ENCODE measurements at regions not wholly inside any gene's neighbourhood (a gene's known extent, or its start where the extent isn't known, plus 50 kb on each side); places are given as distances from the start of the nearest gene placed in this dataset.
"Not testable (repeated sequence)": the region's sequence is repeated elsewhere in the genome, so short reads cannot be mapped to it uniquely, and the experiment has no call there.

- H3K36me3 ChIP-seq (ENCODE audit: insufficient read depth, low read depth, low read length) = no peaks in the 10 kb centered on the region
Observed at GRCh38 chr2:193156480-193156879, 961.7 kb upstream of the TMEFF2 start.

GRCh38 chr2:193154076-193154475 lies 959.3 kb upstream of the TMEFF2 start:
- Histone ChIP-seq H3K36me3 (ENCODE audit: insufficient read depth, low read depth, low read length) (no peaks in the 10 kb centered on the region), H3K9me3 (ENCODE audit: insufficient read depth, low read depth, low read length) (no peaks in the 10 kb centered on the region), H3K4me1 (ENCODE audit: insufficient read depth, low read length) (no peaks in the 10 kb centered on the region), H3K27ac (ENCODE audit: low read length) (no peak overlapping the region), H3K27me3 (ENCODE audit: insufficient read depth, low read length) (no peaks in the 10 kb centered on the region), H3K4me3 (ENCODE audit: low read length) (no peak overlapping the region), H3K9ac (ENCODE audit: low read depth, low read length) (no peak overlapping the region)

More at GRCh38 chr2:193156480-193156879, 961.7 kb upstream of the TMEFF2 start:
- no peaks in the 10 kb centered on the region for H3K9me3 ChIP-seq (ENCODE audit: insufficient read depth, low read depth, low read length)
- H3K27me3 ChIP-seq (ENCODE audit: insufficient read depth, low read length) = no peaks in the 10 kb centered on the region
- H3K4me1 ChIP-seq (ENCODE audit: insufficient read depth, low read length) = no peaks in the 10 kb centered on the region
- no peak overlapping the region for H3K9ac ChIP-seq (ENCODE audit: low read depth, low read length)
- no peak overlapping the region for H3K4me3 ChIP-seq (ENCODE audit: low read length)
- H3K27ac ChIP-seq (ENCODE audit: low read length) = no peak overlapping the region

GRCh38 chr2:193153576-193153975 lies 958.8 kb upstream of the TMEFF2 start:
- Histone ChIP-seq H3K4me3 (ENCODE audit: low read length) (no peak overlapping the region), H3K36me3 (ENCODE audit: insufficient read depth, low read depth, low read length) (no peaks in the 10 kb centered on the region), H3K9me3 (ENCODE audit: insufficient read depth, low read depth, low read length) (no peaks in the 10 kb centered on the region), H3K4me1 (ENCODE audit: insufficient read depth, low read length) (no peaks in the 10 kb centered on the region), H3K27me3 (ENCODE audit: insufficient read depth, low read length) (no peaks in the 10 kb centered on the region), H3K9ac (ENCODE audit: low read depth, low read length) (no peak overlapping the region), H3K27ac (ENCODE audit: low read length) (no peak overlapping the region)

GRCh38 chr2:193142467-193142866 lies 947.7 kb upstream of the TMEFF2 start:
- H3K27ac ChIP-seq (ENCODE audit: low read length); H3K4me3 ChIP-seq (ENCODE audit: low read length); H3K27me3 ChIP-seq (ENCODE audit: insufficient read depth, low read length); H3K9ac ChIP-seq (ENCODE audit: low read depth, low read length); H3K9me3 ChIP-seq (ENCODE audit: insufficient read depth, low read depth, low read length); H3K36me3 ChIP-seq (ENCODE audit: insufficient read depth, low read depth, low read length); H3K4me1 ChIP-seq (ENCODE audit: insufficient read depth, low read length): not testable (repeated sequence)

GRCh38 chr2:193141998-193142397 lies 947.3 kb upstream of the TMEFF2 start:
- H3K4me1 ChIP-seq (ENCODE audit: insufficient read depth, low read length) = no peaks in the 10 kb centered on the region; the same call in 1 of the 2 replicates
- no peaks in the 10 kb centered on the region for H3K36me3 ChIP-seq (ENCODE audit: insufficient read depth, low read depth, low read length)
- no peak overlapping the region for H3K9ac ChIP-seq (ENCODE audit: low read depth, low read length)
- no peak overlapping the region for H3K4me3 ChIP-seq (ENCODE audit: low read length)
- no peaks in the 10 kb centered on the region for H3K27me3 ChIP-seq (ENCODE audit: insufficient read depth, low read length)
- H3K9me3 ChIP-seq (ENCODE audit: insufficient read depth, low read depth, low read length) = no peaks in the 10 kb centered on the region
- H3K27ac ChIP-seq (ENCODE audit: low read length) = no peak overlapping the region

GRCh38 chr2:193140895-193141294 lies 946.2 kb upstream of the TMEFF2 start:
- not testable (repeated sequence) for H3K27me3 ChIP-seq (ENCODE audit: insufficient read depth, low read length); H3K9me3 ChIP-seq (ENCODE audit: insufficient read depth, low read depth, low read length); H3K4me3 ChIP-seq (ENCODE audit: low read length); H3K4me1 ChIP-seq (ENCODE audit: insufficient read depth, low read length); H3K9ac ChIP-seq (ENCODE audit: low read depth, low read length); H3K27ac ChIP-seq (ENCODE audit: low read length); H3K36me3 ChIP-seq (ENCODE audit: insufficient read depth, low read depth, low read length)

- Histone ChIP-seq H3K27me3 (ENCODE audit: insufficient read depth, low read length) (no peaks in the 10 kb centered on the region), H3K4me3 (ENCODE audit: low read length) (no peak overlapping the region), H3K4me1 (ENCODE audit: insufficient read depth, low read length) (no peaks in the 10 kb centered on the region)
Observed at GRCh38 chr2:193124815-193125214, 930.1 kb upstream of the TMEFF2 start.

GRCh38 chr2:193114827-193115226 lies 920.1 kb upstream of the TMEFF2 start:
- Histone ChIP-seq H3K36me3 (ENCODE audit: insufficient read depth, low read depth, low read length) (no peaks in the 10 kb centered on the region), H3K27me3 (ENCODE audit: insufficient read depth, low read length) (no peaks in the 10 kb centered on the region), H3K9ac (ENCODE audit: low read depth, low read length) (no peak overlapping the region), H3K27ac (ENCODE audit: low read length) (no peak overlapping the region), H3K4me1 (ENCODE audit: insufficient read depth, low read length) (no peaks in the 10 kb centered on the region), H3K4me3 (ENCODE audit: low read length) (no peak overlapping the region), H3K9me3 (ENCODE audit: insufficient read depth, low read depth, low read length) (no peaks in the 10 kb centered on the region)

More at GRCh38 chr2:193124815-193125214, 930.1 kb upstream of the TMEFF2 start:
- no peaks in the 10 kb centered on the region for H3K9me3 ChIP-seq (ENCODE audit: insufficient read depth, low read depth, low read length)
- H3K9ac ChIP-seq (ENCODE audit: low read depth, low read length) = no peak overlapping the region
- no peaks in the 10 kb centered on the region for H3K36me3 ChIP-seq (ENCODE audit: insufficient read depth, low read depth, low read length)
- H3K27ac ChIP-seq (ENCODE audit: low read length) = no peak overlapping the region

- no peaks in the 10 kb centered on the region for H3K36me3 ChIP-seq (ENCODE audit: insufficient read depth, low read depth, low read length)
- no peak overlapping the region for H3K9ac ChIP-seq (ENCODE audit: low read depth, low read length)
- H3K9me3 ChIP-seq (ENCODE audit: insufficient read depth, low read depth, low read length) = no peaks in the 10 kb centered on the region
- no peaks in the 10 kb centered on the region for H3K4me1 ChIP-seq (ENCODE audit: insufficient read depth, low read length)
- no peak overlapping the region for H3K4me3 ChIP-seq (ENCODE audit: low read length)
- H3K27me3 ChIP-seq (ENCODE audit: insufficient read depth, low read length) = no peaks in the 10 kb centered on the region
- no peak overlapping the region for H3K27ac ChIP-seq (ENCODE audit: low read length)
Observed at GRCh38 chr2:193112986-193113385, 918.3 kb upstream of the TMEFF2 start.

- Histone ChIP-seq H3K27me3 (ENCODE audit: insufficient read depth, low read length) (no peaks in the 10 kb centered on the region), H3K36me3 (ENCODE audit: insufficient read depth, low read depth, low read length) (no peaks in the 10 kb centered on the region), H3K4me1 (ENCODE audit: insufficient read depth, low read length) (no peaks in the 10 kb centered on the region), H3K27ac (ENCODE audit: low read length) (no peak overlapping the region), H3K9me3 (ENCODE audit: insufficient read depth, low read depth, low read length) (no peaks in the 10 kb centered on the region), H3K4me3 (ENCODE audit: low read length) (no peak overlapping the region), H3K9ac (ENCODE audit: low read depth, low read length) (no peak overlapping the region)
Observed at GRCh38 chr2:193103064-193103463, 908.3 kb upstream of the TMEFF2 start.

GRCh38 chr2:193101591-193101990 lies 906.9 kb upstream of the TMEFF2 start:
- H3K9ac ChIP-seq (ENCODE audit: low read depth, low read length) = no peak overlapping the region
- no peaks in the 10 kb centered on the region for H3K9me3 ChIP-seq (ENCODE audit: insufficient read depth, low read depth, low read length)
- no peaks in the 10 kb centered on the region for H3K36me3 ChIP-seq (ENCODE audit: insufficient read depth, low read depth, low read length)
- no peak overlapping the region for H3K27ac ChIP-seq (ENCODE audit: low read length)
- no peak overlapping the region for H3K4me3 ChIP-seq (ENCODE audit: low read length)
- H3K27me3 ChIP-seq (ENCODE audit: insufficient read depth, low read length) = no peaks in the 10 kb centered on the region
- H3K4me1 ChIP-seq (ENCODE audit: insufficient read depth, low read length) = no peaks in the 10 kb centered on the region

GRCh38 chr2:193088026-193088425 lies 893.3 kb upstream of the TMEFF2 start:
- H3K27me3 ChIP-seq (ENCODE audit: insufficient read depth, low read length) = no peaks in the 10 kb centered on the region
- no peak overlapping the region for H3K9ac ChIP-seq (ENCODE audit: low read depth, low read length)
- no peaks in the 10 kb centered on the region for H3K9me3 ChIP-seq (ENCODE audit: insufficient read depth, low read depth, low read length)
- H3K36me3 ChIP-seq (ENCODE audit: insufficient read depth, low read depth, low read length) = no peaks in the 10 kb centered on the region
- H3K4me1 ChIP-seq (ENCODE audit: insufficient read depth, low read length) = no peaks in the 10 kb centered on the region
- H3K4me3 ChIP-seq (ENCODE audit: low read length) = no peak overlapping the region
- no peak overlapping the region for H3K27ac ChIP-seq (ENCODE audit: low read length)

- Histone ChIP-seq H3K27me3 (ENCODE audit: insufficient read depth, low read length) (no peaks in the 10 kb centered on the region), H3K9me3 (ENCODE audit: insufficient read depth, low read depth, low read length) (no peaks in the 10 kb centered on the region), H3K4me3 (ENCODE audit: low read length) (no peak overlapping the region), H3K36me3 (ENCODE audit: insufficient read depth, low read depth, low read length) (no peaks in the 10 kb centered on the region), H3K27ac (ENCODE audit: low read length) (no peak overlapping the region), H3K4me1 (ENCODE audit: insufficient read depth, low read length) (no peaks in the 10 kb centered on the region), H3K9ac (ENCODE audit: low read depth, low read length) (no peak overlapping the region)
Observed at GRCh38 chr2:193076995-193077394, 882.3 kb upstream of the TMEFF2 start.

Measured in iPS-20b (cell line).